ENCODE measurements at regions not wholly inside any gene's neighbourhood (a gene's known extent, or its start where the extent isn't known, plus 50 kb on each side); places are given as distances from the start of the nearest gene placed in this dataset.

- no peak for DNase-seq
These were observed 507.6 kb upstream of the ARGLU1 start for GRCh38 chr13:107075576-107075975.

- DNase-seq: no peak
These were observed 502.9 kb upstream of the ARGLU1 start for GRCh38 chr13:107070792-107071191.

- no peak for DNase-seq
These were observed 501.3 kb upstream of the ARGLU1 start for GRCh38 chr13:107069108-107069776.

- no peak for DNase-seq
These were observed 499.4 kb upstream of the ARGLU1 start for GRCh38 chr13:107067381-107067780.

GRCh38 chr13:107066355-107066754, 498.4 kb upstream of the ARGLU1 start:
- DNase-seq: no peak

- no peak for DNase-seq
These were observed 497.1 kb upstream of the ARGLU1 start for GRCh38 chr13:107065036-107065435.

GRCh38 chr13:107057028-107057631, 489.2 kb upstream of the ARGLU1 start:
- DNase-seq: no peak

GRCh38 chr13:107043021-107043956, 475.4 kb upstream of the ARGLU1 start:
- no peak for DNase-seq

- no peak for DNase-seq
These were observed 467.8 kb upstream of the ARGLU1 start for GRCh38 chr13:107035778-107036177.

GRCh38 chr13:107035186-107035585, 467.2 kb upstream of the ARGLU1 start:
- no peak for DNase-seq

- DNase-seq: no peak
These were observed 466.4 kb upstream of the ARGLU1 start for GRCh38 chr13:107034236-107034872.

- DNase-seq: no peak
These were observed 463.8 kb upstream of the ARGLU1 start for GRCh38 chr13:107031716-107032115.

GRCh38 chr13:107028751-107029150, 460.8 kb upstream of the ARGLU1 start:
- DNase-seq: no peak

GRCh38 chr13:107025991-107026390, 458.1 kb upstream of the ARGLU1 start:
- no peak for DNase-seq

- DNase-seq: no peak
These were observed 455.4 kb upstream of the ARGLU1 start for GRCh38 chr13:107023335-107023734.

- no peak for DNase-seq
These were observed 452.5 kb upstream of the ARGLU1 start for GRCh38 chr13:107020393-107020792.

GRCh38 chr13:107018285-107018684, 450.3 kb upstream of the ARGLU1 start:
- DNase-seq: no peak

- no peak for DNase-seq
These were observed 438.7 kb upstream of the ARGLU1 start for GRCh38 chr13:107006661-107007060.

GRCh38 chr13:107005577-107005976, 437.6 kb upstream of the ARGLU1 start:
- no peak for DNase-seq

GRCh38 chr13:107003911-107004310, 436.0 kb upstream of the ARGLU1 start:
- DNase-seq: no peak

GRCh38 chr13:106998664-106999063, 430.7 kb upstream of the ARGLU1 start:
- DNase-seq: no peak

- DNase-seq: no peak
These were observed 429.8 kb upstream of the ARGLU1 start for GRCh38 chr13:106997696-106998095.
